ENCODE measurements at regions not wholly inside any gene's neighbourhood (a gene's known extent, or its start where the extent isn't known, plus 50 kb on each side); places are given as distances from the start of the nearest gene placed in this dataset.

GRCh38 chr20:11748436-11748835, 169.3 kb upstream of the BTBD3 start:
- no peaks in the 10 kb centered on the region for H4K20me1 ChIP-seq (ENCODE audit: control insufficient read depth, insufficient read depth)
- ChIA-PET POLR2A (no interaction called here), SMC1A (ENCODE audit: uncharacterized antibody, unreplicated experiment) (interaction anchor here (0.9 kb wide), 1 partner anchor 10 kb away, joined by 3 read pairs; no protein-coding TSS in a partner anchor), RAD21 (ENCODE audit: unreplicated experiment) (no interaction called here), CTCF (interaction anchor here (0.9 to 1.1 kb wide), 2 partner anchors 9 to 14 kb away, joined by 3 to 4 read pairs; no protein-coding TSS in a partner anchor)
- in situ Hi-C loops (cut with MboI) = no loop called here
- BruUV-seq (replicated peaks) = no TSS peak
- H3K4me1 ChIP-seq (ENCODE audit: control insufficient read depth, insufficient read depth, low read length) = no peaks in the 10 kb centered on the region
- no peak for TF ChIP-seq RFX5 (IDR thresholded peaks at IDR 0.05; ENCODE audit: low read depth, low read length)
- WGBS (ENCODE audit: insufficient coverage, insufficient replicate concordance, low lambda C conversion rate, missing lambda C conversion rate) = 0% methylated on average over 2 of the region's 2 CpGs
- FAIRE-seq (no peak), ATAC-seq (no peak), DNase-seq (ENCODE audit: low read depth, low spot score) (no peak)
- intact Hi-C loops (cut with micrococcal nuclease; ENCODE audit: unreplicated experiment) = no loop called here
- H3K27ac ChIP-seq (ENCODE audit: control insufficient read depth, insufficient read depth) = no peak overlapping the region
- no peak overlapping the region for H3K9ac ChIP-seq (ENCODE audit: control insufficient read depth, insufficient read depth, low read length)
- no peaks in the 10 kb centered on the region for H3K9me3 ChIP-seq (replicated peaks; ENCODE audit: control insufficient read depth, insufficient read depth, low read length)
- H3K79me2 ChIP-seq (ENCODE audit: control insufficient read depth, insufficient read depth, low read length) = no peaks in the 10 kb centered on the region
- no peaks in the 10 kb centered on the region for H3K27me3 ChIP-seq (replicated peaks in 1 of 2; ENCODE audit: control insufficient read depth in 2 of 2, insufficient read depth in 2 of 2, low read length in 1 of 2)
- no peak overlapping the region for H2AFZ ChIP-seq (ENCODE audit: control insufficient read depth, low read depth, low read length)
- H3K36me3 ChIP-seq (ENCODE audit: control insufficient read depth in 2 of 2, insufficient read depth in 2 of 2, low read length in 1 of 2) = no peaks in the 10 kb centered on the region
- no peak overlapping the region for H3K4me2 ChIP-seq (ENCODE audit: control insufficient read depth, insufficient read depth)
- no peak overlapping the region for H3K4me3 ChIP-seq

DNA sequence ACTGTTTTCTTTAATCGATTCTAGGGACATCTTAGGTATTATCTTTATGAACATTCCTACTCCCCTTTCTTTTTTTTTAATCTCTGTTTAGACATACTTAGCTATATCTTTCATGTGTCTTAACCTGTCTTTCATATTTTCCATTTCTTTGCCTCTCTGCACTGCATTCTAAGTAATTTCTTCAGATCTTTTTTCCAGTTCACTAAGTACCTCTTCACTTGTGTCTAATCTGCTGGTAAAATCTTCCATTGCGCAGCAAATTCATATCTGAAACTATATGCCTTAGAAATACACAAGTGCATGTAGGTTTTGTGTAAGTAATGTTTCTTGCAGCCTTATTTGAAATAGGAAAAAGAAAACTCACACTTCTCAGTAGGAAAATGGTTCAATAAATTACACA, 165.4 kb upstream of the BTBD3 start:
- H3K27me3 ChIP-seq (replicated peaks in 1 of 2; ENCODE audit: control insufficient read depth in 2 of 2, insufficient read depth in 2 of 2, low read length in 1 of 2) = no peaks in the 10 kb centered on the region
- RAD21 ChIA-PET (ENCODE audit: unreplicated experiment) = no interaction called here
- CTCF ChIA-PET = no interaction called here
- SMC1A ChIA-PET (ENCODE audit: uncharacterized antibody, unreplicated experiment) = no interaction called here
- no peak overlapping the region for H3K4me2 ChIP-seq (ENCODE audit: control insufficient read depth, insufficient read depth)
- no peak overlapping the region for H2AFZ ChIP-seq (ENCODE audit: control insufficient read depth, low read depth, low read length)
- no peaks in the 10 kb centered on the region for H3K36me3 ChIP-seq (ENCODE audit: control insufficient read depth in 2 of 2, insufficient read depth in 2 of 2, low read length in 1 of 2)
- 23% methylated on average over 2 of the region's 2 CpGs for WGBS (ENCODE audit: insufficient coverage, insufficient replicate concordance, low lambda C conversion rate, missing lambda C conversion rate)
- no peaks in the 10 kb centered on the region for H3K9me3 ChIP-seq (replicated peaks; ENCODE audit: control insufficient read depth, insufficient read depth, low read length)
- POLR2A ChIA-PET = no interaction called here
- no peaks in the 10 kb centered on the region for H4K20me1 ChIP-seq (ENCODE audit: control insufficient read depth, insufficient read depth)
- no peak for FAIRE-seq
- no peak for ATAC-seq
- no peak overlapping the region for H3K9ac ChIP-seq (ENCODE audit: control insufficient read depth, insufficient read depth, low read length)
- intact Hi-C loops (cut with micrococcal nuclease; ENCODE audit: unreplicated experiment) = no loop called here
- no peak overlapping the region for H3K4me3 ChIP-seq
- in situ Hi-C loops (cut with MboI) = no loop called here
- TF ChIP-seq NFXL1 (IDR thresholded peaks at IDR 0.05; ENCODE audit: borderline replicate concordance) = no peak
- TF ChIP-seq, protein P1, sequence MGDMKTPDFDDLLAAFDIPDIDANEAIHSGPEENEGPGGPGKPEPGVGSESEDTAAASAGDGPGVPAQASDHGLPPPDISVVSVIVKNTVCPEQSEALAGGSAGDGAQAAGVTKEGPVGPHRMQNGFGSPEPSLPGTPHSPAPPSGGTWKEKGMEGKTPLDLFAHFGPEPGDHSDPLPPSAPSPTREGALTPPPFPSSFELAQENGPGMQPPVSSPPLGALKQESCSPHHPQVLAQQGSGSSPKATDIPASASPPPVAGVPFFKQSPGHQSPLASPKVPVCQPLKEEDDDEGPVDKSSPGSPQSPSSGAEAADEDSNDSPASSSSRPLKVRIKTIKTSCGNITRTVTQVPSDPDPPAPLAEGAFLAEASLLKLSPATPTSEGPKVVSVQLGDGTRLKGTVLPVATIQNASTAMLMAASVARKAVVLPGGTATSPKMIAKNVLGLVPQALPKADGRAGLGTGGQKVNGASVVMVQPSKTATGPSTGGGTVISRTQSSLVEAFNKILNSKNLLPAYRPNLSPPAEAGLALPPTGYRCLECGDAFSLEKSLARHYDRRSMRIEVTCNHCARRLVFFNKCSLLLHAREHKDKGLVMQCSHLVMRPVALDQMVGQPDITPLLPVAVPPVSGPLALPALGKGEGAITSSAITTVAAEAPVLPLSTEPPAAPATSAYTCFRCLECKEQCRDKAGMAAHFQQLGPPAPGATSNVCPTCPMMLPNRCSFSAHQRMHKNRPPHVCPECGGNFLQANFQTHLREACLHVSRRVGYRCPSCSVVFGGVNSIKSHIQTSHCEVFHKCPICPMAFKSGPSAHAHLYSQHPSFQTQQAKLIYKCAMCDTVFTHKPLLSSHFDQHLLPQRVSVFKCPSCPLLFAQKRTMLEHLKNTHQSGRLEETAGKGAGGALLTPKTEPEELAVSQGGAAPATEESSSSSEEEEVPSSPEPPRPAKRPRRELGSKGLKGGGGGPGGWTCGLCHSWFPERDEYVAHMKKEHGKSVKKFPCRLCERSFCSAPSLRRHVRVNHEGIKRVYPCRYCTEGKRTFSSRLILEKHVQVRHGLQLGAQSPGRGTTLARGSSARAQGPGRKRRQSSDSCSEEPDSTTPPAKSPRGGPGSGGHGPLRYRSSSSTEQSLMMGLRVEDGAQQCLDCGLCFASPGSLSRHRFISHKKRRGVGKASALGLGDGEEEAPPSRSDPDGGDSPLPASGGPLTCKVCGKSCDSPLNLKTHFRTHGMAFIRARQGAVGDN (IDR thresholded peaks at IDR 0.05) = no peak
- no peak for TF ChIP-seq ATF2 (IDR thresholded peaks at IDR 0.05; ENCODE audit: low read length)
- TF ChIP-seq MYB (IDR thresholded peaks at IDR 0.05; ENCODE audit: borderline replicate concordance, low read depth, low read length) = no peak
- H3K79me2 ChIP-seq (ENCODE audit: control insufficient read depth, insufficient read depth, low read length) = no peaks in the 10 kb centered on the region
- BruUV-seq (replicated peaks) = no TSS peak
- H3K27ac ChIP-seq (ENCODE audit: control insufficient read depth, insufficient read depth) = no peak overlapping the region
- DNase-seq (ENCODE audit: low read depth, low spot score) = no peak
- no peaks in the 10 kb centered on the region for H3K4me1 ChIP-seq (ENCODE audit: control insufficient read depth, insufficient read depth, low read length)

All from GM12878 (cell line).